Upper lobe of right lung (tissue), 1 donor: ENCODE measurements at regions not wholly inside any gene's neighbourhood (a gene's known extent, or its start where the extent isn't known, plus 50 kb on each side); places are given as distances from the start of the nearest gene placed in this dataset.

Source experiments
- ATAC-seq: fragments of 200-7000 bp; cut with Tn5 transposase; one replicate; pipeline ENCODE4 v1.9.1; 2020; ENCODE audit warnings: mild to moderate bottlenecking, moderate library complexity
- DNase-seq: peaks from one replicate; pipeline ENCODE4 v3.0.0-alpha.2; 2020
- H3K27ac ChIP-seq: fragments of 200-600 bp; one replicate; pipeline ENCODE4 v1.8.0; 2022
- H3K27me3 ChIP-seq: fragments of 200-600 bp; one replicate; pipeline ENCODE4 v1.8.0; 2022; ENCODE audit warnings: mild to moderate bottlenecking
- H3K36me3 ChIP-seq: fragments of 200-600 bp; one replicate; pipeline ENCODE4 v1.8.0; 2022
- H3K4me1 ChIP-seq: fragments of 200-600 bp; one replicate; pipeline ENCODE4 v1.8.0; 2022
- H3K4me3 ChIP-seq: fragments of 200-600 bp; one replicate; pipeline ENCODE4 v1.8.0; 2022; ENCODE audit warnings: mild to moderate bottlenecking
- H3K9me3 ChIP-seq: fragments of 200-600 bp; one replicate; pipeline ENCODE4 v1.8.0; 2022
- CTCF ChIP-seq: fragments of 200-600 bp; IDR thresholded peaks from one replicate; pipeline ENCODE4 v1.8.0; 2022; ENCODE audit warnings: antibody characterized with exemption
- intact Hi-C: fragments of 100-400 bp; cut with DNase I; formaldehyde crosslinking; loops from one replicate; pipeline ENCODE4 v1.11.0; 2022
- donor health status: DM: no; HTN: yes; CAD: no; lungs with severe emphysema.

GRCh38 chr5:52497133-52497693 is 290.5 kb upstream of the ITGA1 start:
- no peak for ATAC-seq
- no peaks in the 10 kb centered on the region for H3K4me1 ChIP-seq
- intact Hi-C loops = no loop called here
- no peak for DNase-seq
- H3K27me3 ChIP-seq = no peaks in the 10 kb centered on the region
- no peak for TF ChIP-seq CTCF
- no peak overlapping the region for H3K4me3 ChIP-seq
- H3K27ac ChIP-seq = no peak overlapping the region
- H3K9me3 ChIP-seq = no peaks in the 10 kb centered on the region
- H3K36me3 ChIP-seq = no peaks in the 10 kb centered on the region

- intact Hi-C loops = no loop called here
- DNase-seq = no peak
- Histone ChIP-seq H3K4me1 (no peaks in the 10 kb centered on the region), H3K27me3 (no peaks in the 10 kb centered on the region), H3K27ac (no peak overlapping the region), H3K36me3 (no peaks in the 10 kb centered on the region), H3K9me3 (no peaks in the 10 kb centered on the region), H3K4me3 (no peak overlapping the region)
- no peak for ATAC-seq
- TF ChIP-seq CTCF = no peak
Measured at GRCh38 chr5:52498607-52499006, 289.1 kb upstream of the ITGA1 start.

- H3K4me1 ChIP-seq = no peaks in the 10 kb centered on the region
- no peak for TF ChIP-seq CTCF
- H3K27me3 ChIP-seq = no peaks in the 10 kb centered on the region
- intact Hi-C loops = no loop called here
- H3K36me3 ChIP-seq = no peaks in the 10 kb centered on the region
- no peaks in the 10 kb centered on the region for H3K9me3 ChIP-seq
- no peak for DNase-seq
- no peak overlapping the region for H3K27ac ChIP-seq
- no peak for ATAC-seq
- H3K4me3 ChIP-seq = no peak overlapping the region
Measured at GRCh38 chr5:52502460-52502999, 285.2 kb upstream of the ITGA1 start.

- ATAC-seq = no peak
- Histone ChIP-seq H3K36me3 (no peaks in the 10 kb centered on the region), H3K4me3 (no peak overlapping the region), H3K4me1 (no peaks in the 10 kb centered on the region), H3K27ac (no peak overlapping the region), H3K27me3 (no peaks in the 10 kb centered on the region), H3K9me3 (no peaks in the 10 kb centered on the region)
- no peak for TF ChIP-seq CTCF
- intact Hi-C loops = no loop called here
- DNase-seq = no peak
Measured at GRCh38 chr5:52504584-52505240, 283.0 kb upstream of the ITGA1 start.

GRCh38 chr5:52517667-52518066 is 270.0 kb upstream of the ITGA1 start:
- DNase-seq (no peak), ATAC-seq (no peak)
- Histone ChIP-seq H3K4me3 (no peak overlapping the region), H3K9me3 (no peaks in the 10 kb centered on the region), H3K27ac (no peak overlapping the region), H3K4me1 (no peaks in the 10 kb centered on the region), H3K36me3 (no peaks in the 10 kb centered on the region), H3K27me3 (no peaks in the 10 kb centered on the region)
- TF ChIP-seq CTCF = no peak
- intact Hi-C loops = no loop called here
